Mucosa of descending colon (tissue), 3 donors: ENCODE measurements at regions not wholly inside any gene's neighbourhood (a gene's known extent, or its start where the extent isn't known, plus 50 kb on each side); places are given as distances from the start of the nearest gene placed in this dataset.

Experiments used
- ATAC-seq: fragments of 200-7000 bp; cut with Tn5 transposase; one replicate; pipeline ENCODE4 v1.9.1; 2020; ENCODE audit warnings: mild to moderate bottlenecking, moderate library complexity
- DNase-seq, 3 donors: peaks; one replicate each; pipeline ENCODE4 v3.0.0-alpha.2; 2020
- H3K36me3 ChIP-seq: fragments of 200-600 bp; one replicate; pipeline ENCODE4 v1.8.0; 2021; ENCODE audit warnings: low read depth, mild to moderate bottlenecking
- H3K4me1 ChIP-seq: fragments of 200-600 bp; one replicate; pipeline ENCODE4 v1.8.0; 2021; ENCODE audit warnings: low read depth, mild to moderate bottlenecking
- H3K4me3 ChIP-seq: fragments of 200-600 bp; one replicate; pipeline ENCODE4 v1.8.0; 2021; ENCODE audit warnings: mild to moderate bottlenecking
- H3K9me3 ChIP-seq: fragments of 200-600 bp; one replicate; pipeline ENCODE4 v1.8.0; 2021; ENCODE audit warnings: mild to moderate bottlenecking
- intact Hi-C, 2 donors: fragments of 100-400 bp; cut with DNase I in 1 of 2; cut with micrococcal nuclease in 1 of 2; formaldehyde crosslinking; loops; one replicate each; pipeline versions ENCODE4 v1.11.0 to v1.11.1; 2022; cut with DNase I, micrococcal nuclease
- TF ChIP-seq, protein P1 (sequence below): fragments of 200-600 bp; IDR thresholded peaks from one replicate; pipeline ENCODE4 v1.8.0; 2022; ENCODE audit warnings: antibody characterized with exemption, mild to moderate bottlenecking
- donor health status: DM: no; HTN: no; CAD: no; lungs with moderate emphysema.
- donor health status: DM: no; HTN: no; CAD: no.
- donor health status: DM: no; HTN: yes; CAD: no.

DNA sequence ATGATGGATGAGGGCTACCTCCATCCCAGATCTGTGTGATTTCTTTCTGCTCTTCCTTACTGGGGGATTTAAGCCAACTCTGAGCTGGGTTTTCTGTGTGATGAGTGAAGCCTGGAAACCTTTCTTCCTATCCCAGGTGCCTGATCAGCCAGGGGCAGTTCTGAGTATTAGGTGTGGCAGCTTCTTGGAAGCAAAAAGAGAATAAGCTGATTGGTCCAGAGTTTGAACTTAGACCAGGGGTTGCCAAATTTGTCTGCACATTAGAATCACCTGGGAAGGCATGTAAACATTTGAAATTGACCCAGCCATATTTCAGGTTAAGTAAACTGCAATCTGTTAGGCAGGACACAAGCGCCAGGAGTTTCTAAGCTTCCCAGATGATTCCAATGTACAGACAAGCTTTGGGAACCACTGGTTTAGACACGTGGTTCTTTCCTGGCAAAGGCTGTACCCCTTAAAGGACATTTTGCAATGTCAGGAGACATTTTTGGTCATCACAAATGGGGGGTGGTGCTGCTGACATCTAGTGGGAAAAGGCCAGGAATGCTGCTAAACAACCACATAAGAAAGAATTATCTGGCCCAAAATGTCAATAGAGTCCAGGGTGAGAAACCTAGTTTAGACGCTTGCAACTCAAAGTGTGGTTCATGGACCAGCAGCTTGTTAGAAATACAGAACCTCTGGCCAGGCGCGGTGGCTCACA, 160.5 kb upstream of the GHITM start:
- DNase-seq = no peak
- H3K4me1 ChIP-seq = no peaks in the 10 kb centered on the region
- H3K36me3 ChIP-seq = no peaks in the 10 kb centered on the region
- no peak overlapping the region for H3K4me3 ChIP-seq
- ATAC-seq = peak; percentile 54
- intact Hi-C loops = no loop called here
- no peaks in the 10 kb centered on the region for H3K9me3 ChIP-seq
- TF ChIP-seq, protein P1, sequence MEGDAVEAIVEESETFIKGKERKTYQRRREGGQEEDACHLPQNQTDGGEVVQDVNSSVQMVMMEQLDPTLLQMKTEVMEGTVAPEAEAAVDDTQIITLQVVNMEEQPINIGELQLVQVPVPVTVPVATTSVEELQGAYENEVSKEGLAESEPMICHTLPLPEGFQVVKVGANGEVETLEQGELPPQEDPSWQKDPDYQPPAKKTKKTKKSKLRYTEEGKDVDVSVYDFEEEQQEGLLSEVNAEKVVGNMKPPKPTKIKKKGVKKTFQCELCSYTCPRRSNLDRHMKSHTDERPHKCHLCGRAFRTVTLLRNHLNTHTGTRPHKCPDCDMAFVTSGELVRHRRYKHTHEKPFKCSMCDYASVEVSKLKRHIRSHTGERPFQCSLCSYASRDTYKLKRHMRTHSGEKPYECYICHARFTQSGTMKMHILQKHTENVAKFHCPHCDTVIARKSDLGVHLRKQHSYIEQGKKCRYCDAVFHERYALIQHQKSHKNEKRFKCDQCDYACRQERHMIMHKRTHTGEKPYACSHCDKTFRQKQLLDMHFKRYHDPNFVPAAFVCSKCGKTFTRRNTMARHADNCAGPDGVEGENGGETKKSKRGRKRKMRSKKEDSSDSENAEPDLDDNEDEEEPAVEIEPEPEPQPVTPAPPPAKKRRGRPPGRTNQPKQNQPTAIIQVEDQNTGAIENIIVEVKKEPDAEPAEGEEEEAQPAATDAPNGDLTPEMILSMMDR = no peak

DNA sequence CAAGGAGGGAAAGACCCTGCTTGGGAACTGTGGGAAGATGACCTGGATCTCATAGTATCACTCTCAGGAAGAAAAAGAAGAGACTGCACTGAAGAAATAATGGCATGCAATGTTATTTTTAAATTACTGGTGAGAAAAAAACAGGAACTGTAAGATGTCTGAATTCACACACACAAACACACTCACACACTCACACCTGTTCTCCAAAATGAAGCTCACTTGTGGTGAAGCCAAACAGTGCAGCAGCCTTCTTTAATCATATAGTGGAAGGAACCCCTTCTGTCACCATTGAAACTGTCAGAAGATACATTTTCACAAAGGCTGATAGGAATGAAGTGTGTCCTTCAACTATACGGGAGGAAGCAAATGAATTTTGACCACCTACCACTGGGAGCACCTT, 156.5 kb upstream of the GHITM start:
- DNase-seq (no peak), ATAC-seq (no peak)
- Histone ChIP-seq H3K9me3 (no peaks in the 10 kb centered on the region), H3K36me3 (no peaks in the 10 kb centered on the region), H3K4me1 (no peaks in the 10 kb centered on the region), H3K4me3 (no peak overlapping the region)
- intact Hi-C loops = no loop called here
- TF ChIP-seq, protein P1 = no peak

DNA sequence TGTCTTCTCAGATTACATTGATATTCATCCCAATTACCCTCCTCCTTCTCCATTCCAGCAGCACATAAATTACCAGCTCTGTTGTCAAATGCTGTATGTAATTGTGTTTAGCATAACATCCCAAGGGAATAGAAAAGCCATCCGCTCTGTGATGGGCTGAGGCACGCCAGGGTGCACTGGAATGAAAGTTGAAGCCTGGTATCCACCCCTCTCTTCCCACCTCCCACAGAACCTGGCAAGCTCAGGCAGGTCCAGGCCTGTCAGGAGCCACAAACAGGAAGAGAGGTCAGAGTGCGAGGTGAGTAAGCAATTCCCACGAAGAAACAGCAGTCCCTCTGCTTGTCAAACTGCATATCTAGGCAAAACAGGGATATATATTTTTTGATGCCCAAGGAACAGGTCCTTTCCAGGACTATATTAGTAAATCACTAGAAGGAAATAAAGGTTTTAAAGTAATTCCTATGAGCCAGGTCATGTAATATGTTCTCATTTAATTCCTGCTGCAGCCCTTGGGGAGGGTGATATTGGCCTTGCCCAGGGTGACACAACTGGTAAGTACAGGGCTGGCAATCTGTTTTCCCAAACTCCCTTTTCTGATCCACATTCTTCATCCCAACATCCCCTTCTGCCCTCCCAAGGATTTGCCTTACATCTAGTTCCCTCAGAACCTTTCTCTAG, 155.6 kb upstream of the GHITM start:
- no peak for DNase-seq
- TF ChIP-seq, protein P1 = no peak
- Histone ChIP-seq H3K9me3 (no peaks in the 10 kb centered on the region), H3K4me3 (no peak overlapping the region), H3K36me3 (no peaks in the 10 kb centered on the region), H3K4me1 (no peaks in the 10 kb centered on the region)
- no peak for ATAC-seq
- intact Hi-C loops = no loop called here

DNA sequence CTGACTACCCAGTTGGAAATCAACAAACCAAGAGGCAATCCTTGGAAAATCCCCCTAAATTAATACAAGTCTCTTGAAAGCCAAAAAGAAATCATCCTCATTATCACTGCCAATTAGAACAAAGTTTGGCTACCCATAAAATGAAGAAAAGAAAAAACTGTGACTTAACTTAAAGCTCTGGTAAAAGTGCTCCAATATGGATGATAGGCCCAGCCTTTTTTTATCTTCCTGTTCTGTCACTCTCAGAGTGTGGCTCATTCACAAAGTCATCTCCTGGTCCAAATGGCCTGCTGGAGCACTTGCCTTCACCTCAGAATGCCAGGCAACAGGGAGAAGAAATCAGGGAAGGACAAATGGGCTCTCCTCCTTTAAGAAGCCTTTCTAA, 155.1 kb upstream of the GHITM start:
- H3K4me3 ChIP-seq = no peak overlapping the region
- DNase-seq = no peak
- H3K36me3 ChIP-seq = no peaks in the 10 kb centered on the region
- no peak for ATAC-seq
- H3K4me1 ChIP-seq = no peaks in the 10 kb centered on the region
- intact Hi-C loops = no loop called here
- TF ChIP-seq, protein P1 = no peak
- H3K9me3 ChIP-seq = no peaks in the 10 kb centered on the region

DNA sequence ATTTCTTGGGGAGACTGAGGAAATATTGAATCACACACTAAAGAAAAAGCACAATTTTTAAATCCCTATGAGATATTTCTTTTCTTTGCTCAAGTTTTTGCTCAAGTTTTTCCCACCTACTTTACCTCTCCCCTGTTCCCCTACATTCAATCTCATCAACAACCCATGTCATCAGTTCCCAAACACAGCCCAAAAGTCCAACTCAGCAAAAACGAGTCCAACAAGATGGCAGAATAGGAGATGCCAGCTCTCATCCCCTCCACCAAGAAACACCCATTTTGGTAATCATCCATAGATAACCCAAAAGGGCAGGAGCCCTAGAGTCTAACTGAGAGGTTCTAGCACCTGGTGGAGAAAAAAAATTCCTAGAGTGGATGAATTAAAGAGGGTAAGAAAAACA, 152.5 kb upstream of the GHITM start:
- Histone ChIP-seq H3K9me3 (no peaks in the 10 kb centered on the region), H3K4me3 (no peak overlapping the region), H3K36me3 (no peaks in the 10 kb centered on the region), H3K4me1 (no peaks in the 10 kb centered on the region)
- intact Hi-C loops = no loop called here
- no peak for ATAC-seq
- TF ChIP-seq, protein P1 = no peak
- no peak for DNase-seq
